Vagina (tissue), 2 donors: ENCODE measurements at regions not wholly inside any gene's neighbourhood (a gene's known extent, or its start where the extent isn't known, plus 50 kb on each side); places are given as distances from the start of the nearest gene placed in this dataset.

Experiments used
- DNase-seq, 2 donors: peaks; one replicate each; pipeline ENCODE4 v3.0.0-alpha.2; 2017; ENCODE audit errors: extremely low spot score in 2 of 2
- H3K27ac ChIP-seq: fragments of 200-600 bp; sonication (generic); one replicate; pipeline ENCODE4 v1.5.1; 2019
- H3K27me3 ChIP-seq: fragments of 200-600 bp; sonication (generic); one replicate; pipeline ENCODE4 v1.5.1; 2019
- H3K36me3 ChIP-seq, 2 donors: fragments of 200-600 bp; sonication (generic); one replicate each; pipeline ENCODE4 v1.5.1; 2017 to 2019
- H3K4me1 ChIP-seq: fragments of 200-600 bp; sonication (generic); one replicate; pipeline ENCODE4 v1.5.1; 2019
- H3K4me3 ChIP-seq, 2 donors: fragments of 200-600 bp; sonication (generic); 1 replicate in 1 of 2; 2 replicates in 1 of 2; pipeline ENCODE4 v1.5.1; 2016 to 2019
- H3K9me3 ChIP-seq: fragments of 200-600 bp; sonication (generic); one replicate; pipeline ENCODE4 v1.5.1; 2019
- POLR2A ChIP-seq, 2 donors: fragments of 450-650 bp; IDR thresholded peaks; one replicate each; pipeline ENCODE4 v1.6.1; 2017; ENCODE audit warnings: antibody characterized with exemption in 2 of 2, mild to moderate bottlenecking in 2 of 2, moderate library complexity in 2 of 2
- POLR2AphosphoS5 ChIP-seq, 2 donors: sonication (generic); formaldehyde crosslinking; IDR thresholded peaks; one replicate each; pipeline ENCODE4 v1.9.0; 2017; ENCODE audit warnings: antibody characterized with exemption in 2 of 2, mild to moderate bottlenecking in 2 of 2, low read depth in 1 of 2; ENCODE audit not compliant: insufficient read depth in 1 of 2
- intact Hi-C: fragments of 100-400 bp; cut with DNase I; formaldehyde crosslinking; loops from one replicate; pipeline ENCODE4 v1.15.1; 2023
- TF ChIP-seq, protein P1 (sequence below), 3 experiments: fragments of 450-650 bp in 2 of 3; fragments of 200-600 bp in 1 of 3; sonication (generic) in 1 of 3; IDR thresholded peaks; one replicate each; pipeline ENCODE4 v1.5.1; 2017 to 2019; ENCODE audit warnings: antibody characterized with exemption in 3 of 3, mild to moderate bottlenecking in 2 of 3, moderate library complexity in 2 of 3

DNA sequence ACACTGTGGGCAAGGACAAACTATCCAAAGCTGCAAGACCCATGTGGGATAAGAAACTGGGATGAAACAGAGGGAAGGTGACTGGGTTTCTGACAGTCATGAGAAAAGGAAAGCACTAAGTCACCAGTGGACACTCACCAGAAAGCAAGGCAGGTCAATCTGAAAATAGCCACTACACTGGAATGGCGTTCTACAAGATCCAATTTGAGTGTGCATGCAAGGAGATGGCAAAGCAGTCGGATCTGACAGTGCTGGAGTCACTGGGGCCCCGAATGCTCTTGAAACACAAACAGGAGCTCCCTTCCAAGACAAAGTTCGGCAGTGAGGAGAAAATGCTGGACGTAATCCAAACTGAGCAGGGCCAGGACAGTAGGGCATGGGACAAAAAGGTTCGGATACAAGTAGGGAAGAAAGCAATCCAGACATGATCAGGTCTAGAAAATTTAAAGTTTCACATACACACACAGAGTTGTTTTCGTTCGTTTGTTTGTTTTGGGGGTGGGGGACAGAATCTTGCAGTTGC is 95.5 kb downstream of the EOMES start:
- no peaks in the 10 kb centered on the region for H3K36me3 ChIP-seq
- no peak overlapping the region for H3K27ac ChIP-seq
- TF ChIP-seq, protein P1, sequence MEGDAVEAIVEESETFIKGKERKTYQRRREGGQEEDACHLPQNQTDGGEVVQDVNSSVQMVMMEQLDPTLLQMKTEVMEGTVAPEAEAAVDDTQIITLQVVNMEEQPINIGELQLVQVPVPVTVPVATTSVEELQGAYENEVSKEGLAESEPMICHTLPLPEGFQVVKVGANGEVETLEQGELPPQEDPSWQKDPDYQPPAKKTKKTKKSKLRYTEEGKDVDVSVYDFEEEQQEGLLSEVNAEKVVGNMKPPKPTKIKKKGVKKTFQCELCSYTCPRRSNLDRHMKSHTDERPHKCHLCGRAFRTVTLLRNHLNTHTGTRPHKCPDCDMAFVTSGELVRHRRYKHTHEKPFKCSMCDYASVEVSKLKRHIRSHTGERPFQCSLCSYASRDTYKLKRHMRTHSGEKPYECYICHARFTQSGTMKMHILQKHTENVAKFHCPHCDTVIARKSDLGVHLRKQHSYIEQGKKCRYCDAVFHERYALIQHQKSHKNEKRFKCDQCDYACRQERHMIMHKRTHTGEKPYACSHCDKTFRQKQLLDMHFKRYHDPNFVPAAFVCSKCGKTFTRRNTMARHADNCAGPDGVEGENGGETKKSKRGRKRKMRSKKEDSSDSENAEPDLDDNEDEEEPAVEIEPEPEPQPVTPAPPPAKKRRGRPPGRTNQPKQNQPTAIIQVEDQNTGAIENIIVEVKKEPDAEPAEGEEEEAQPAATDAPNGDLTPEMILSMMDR (IDR thresholded peaks at IDR 0.05), result no peak
- TF ChIP-seq POLR2AphosphoS5 (IDR thresholded peaks at IDR 0.05; ENCODE audit: insufficient read depth in 1 of 2, low read depth in 1 of 2) (no peak), POLR2A (IDR thresholded peaks at IDR 0.05) (no peak)
- H3K9me3 ChIP-seq, result no peaks in the 10 kb centered on the region
- H3K27me3 ChIP-seq, result no peaks in the 10 kb centered on the region
- H3K4me1 ChIP-seq, result no peaks in the 10 kb centered on the region
- intact Hi-C loops, result no loop called here
- no peak overlapping the region for H3K4me3 ChIP-seq
- DNase-seq, result no peak

GRCh38 chr3:27625864-27626263 is 96.3 kb downstream of the EOMES start:
- Histone ChIP-seq H3K36me3 (no peaks in the 10 kb centered on the region), H3K27me3 (no peaks in the 10 kb centered on the region), H3K27ac (no peak overlapping the region), H3K9me3 (no peaks in the 10 kb centered on the region), H3K4me1 (no peaks in the 10 kb centered on the region), H3K4me3 (no peak overlapping the region)
- intact Hi-C loops, result no loop called here
- TF ChIP-seq, protein P1 (IDR thresholded peaks at IDR 0.05), result no peak
- TF ChIP-seq POLR2AphosphoS5 (IDR thresholded peaks at IDR 0.05; ENCODE audit: insufficient read depth in 1 of 2, low read depth in 1 of 2), result no peak
- TF ChIP-seq POLR2A (IDR thresholded peaks at IDR 0.05), result no peak
- DNase-seq, result peak in 1 of 2 donors; percentile 52

DNA sequence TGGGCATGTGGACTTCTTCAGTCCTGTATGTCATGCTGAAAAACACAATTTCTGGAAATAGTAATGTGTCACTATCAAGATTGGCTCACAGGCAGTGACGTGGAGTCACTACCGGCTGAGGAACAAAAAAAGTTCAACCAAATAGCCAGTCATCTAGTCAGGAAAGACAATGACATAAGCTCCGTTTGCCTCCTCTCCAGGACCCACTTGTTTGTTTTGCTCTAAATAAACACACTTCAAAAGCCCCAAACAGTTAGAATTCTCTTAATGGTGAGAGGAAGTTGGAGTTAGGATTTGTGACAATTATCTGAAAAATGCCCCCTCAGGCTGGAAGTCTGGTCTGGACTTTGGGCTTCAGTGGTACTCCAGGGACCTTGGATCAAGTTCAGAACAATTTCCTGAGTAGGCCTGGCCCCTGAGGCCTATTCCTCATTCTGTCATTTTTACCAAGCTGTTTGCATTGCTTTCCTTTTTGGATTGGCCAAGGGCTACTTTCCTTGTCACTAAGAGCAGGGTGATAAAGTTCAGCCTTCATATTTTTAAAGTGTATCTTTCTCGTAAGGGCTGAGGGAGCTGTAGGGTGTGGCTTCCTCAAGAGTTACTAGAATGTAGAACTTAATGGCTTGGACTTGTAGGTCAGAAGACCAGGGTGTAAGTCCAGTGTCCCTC is 98.9 kb downstream of the EOMES start:
- Histone ChIP-seq H3K4me1 (no peaks in the 10 kb centered on the region), H3K27ac (no peak overlapping the region), H3K4me3 (no peak overlapping the region), H3K27me3 (no peaks in the 10 kb centered on the region), H3K9me3 (no peaks in the 10 kb centered on the region), H3K36me3 (no peaks in the 10 kb centered on the region)
- TF ChIP-seq POLR2A (IDR thresholded peaks at IDR 0.05) (no peak), POLR2AphosphoS5 (IDR thresholded peaks at IDR 0.05; ENCODE audit: insufficient read depth in 1 of 2, low read depth in 1 of 2) (no peak)
- TF ChIP-seq, protein P1 (IDR thresholded peaks at IDR 0.05), result no peak
- intact Hi-C loops, result no loop called here
- DNase-seq, result no peak

DNA sequence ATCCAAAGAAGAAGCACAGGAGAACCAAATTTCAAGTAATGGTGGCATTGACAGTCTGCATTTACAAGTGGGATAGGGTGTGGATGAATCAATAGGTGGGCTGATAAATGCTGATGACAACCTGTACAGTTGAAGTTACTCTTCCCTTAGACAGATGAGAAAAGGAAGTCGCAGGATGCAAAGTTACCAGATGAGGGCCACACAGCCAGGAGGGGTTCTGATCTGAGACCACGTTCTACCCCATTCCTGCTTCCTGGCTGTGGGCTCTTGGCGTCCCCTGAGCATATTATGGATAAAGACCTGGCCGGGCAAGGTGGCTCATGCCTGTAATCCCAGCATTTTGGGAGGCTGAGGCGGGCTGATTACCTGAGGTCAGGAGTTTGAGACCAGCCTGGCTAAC is 104.6 kb downstream of the EOMES start:
- TF ChIP-seq POLR2AphosphoS5 (IDR thresholded peaks at IDR 0.05; ENCODE audit: insufficient read depth in 1 of 2, low read depth in 1 of 2), result no peak
- TF ChIP-seq POLR2A (IDR thresholded peaks at IDR 0.05), result no peak
- Histone ChIP-seq H3K36me3 (no peaks in the 10 kb centered on the region), H3K27ac (no peak overlapping the region), H3K4me1 (no peaks in the 10 kb centered on the region), H3K27me3 (no peaks in the 10 kb centered on the region), H3K4me3 (no peak overlapping the region), H3K9me3 (peaks cover 4% of the 10 kb centered on the region)
- no peak for DNase-seq
- intact Hi-C loops, result no loop called here

- TF ChIP-seq POLR2A (IDR thresholded peaks at IDR 0.05), result no peak
- TF ChIP-seq, protein P1 (IDR thresholded peaks at IDR 0.05), result no peak
- TF ChIP-seq POLR2AphosphoS5 (IDR thresholded peaks at IDR 0.05; ENCODE audit: insufficient read depth in 1 of 2, low read depth in 1 of 2), result no peak
- no peak for DNase-seq
- Histone ChIP-seq H3K27me3 (no peaks in the 10 kb centered on the region), H3K4me1 (no peaks in the 10 kb centered on the region), H3K4me3 (no peak overlapping the region), H3K27ac (no peak overlapping the region), H3K36me3 (no peaks in the 10 kb centered on the region), H3K9me3 (peaks cover 4% of the 10 kb centered on the region)
- intact Hi-C loops, result no loop called here
These were observed 106.1 kb downstream of the EOMES start for GRCh38 chr3:27616031-27616430.
